WTC11 (cell line): ENCODE measurements at regions not wholly inside any gene's neighbourhood (a gene's known extent, or its start where the extent isn't known, plus 50 kb on each side); places are given as distances from the start of the nearest gene placed in this dataset.

Experiments
- AFF4 ChIP-seq: sonication (generic); formaldehyde crosslinking; IDR thresholded peaks from 2 replicates; pipeline ENCODE4 v1.8.1; 2023; ENCODE audit warnings: mild to moderate bottlenecking, missing genetic modification reagents, borderline replicate concordance
- ATF3 ChIP-seq: sonication (generic); formaldehyde crosslinking; conservative IDR thresholded peaks from 2 replicates; pipeline ENCODE4 v1.8.1; 2022; ENCODE audit warnings: mild to moderate bottlenecking, missing genetic modification reagents
- CREB1 ChIP-seq: sonication (generic); formaldehyde crosslinking; IDR thresholded peaks from 2 replicates; pipeline ENCODE4 v1.8.0; 2023; ENCODE audit warnings: mild to moderate bottlenecking, missing genetic modification reagents
- CTCF ChIP-seq: fragments of 200-600 bp; IDR thresholded peaks from 2 replicates; pipeline ENCODE4 v1.8.0; 2022; ENCODE audit warnings: antibody characterized with exemption
- E2F1 ChIP-seq: sonication (generic); formaldehyde crosslinking; IDR thresholded peaks from 2 replicates; pipeline ENCODE4 v1.8.0; 2022; ENCODE audit warnings: mild to moderate bottlenecking, missing genetic modification reagents
- ESRRA ChIP-seq: sonication (generic); formaldehyde crosslinking; IDR thresholded peaks from 2 replicates; pipeline ENCODE4 v1.8.1; 2022; ENCODE audit warnings: mild to moderate bottlenecking, missing genetic modification reagents, borderline replicate concordance
- MXD4 ChIP-seq: fragments of 250-450 bp; sonication (Bioruptor Pico); IDR thresholded peaks from 2 replicates; pipeline ENCODE4 v1.8.0; 2021; ENCODE audit warnings: mild to moderate bottlenecking, moderate library complexity, borderline replicate concordance
- TP53 ChIP-seq: sonication (generic); formaldehyde crosslinking; IDR thresholded peaks from 2 replicates; pipeline ENCODE4 v1.8.1; 2023; ENCODE audit warnings: mild to moderate bottlenecking, missing genetic modification reagents
- USF2 ChIP-seq: sonication (generic); formaldehyde crosslinking; IDR thresholded peaks from 2 replicates; pipeline ENCODE4 v1.8.1; 2023; ENCODE audit warnings: mild to moderate bottlenecking, missing genetic modification reagents, moderate library complexity

- TF ChIP-seq E2F1 = no peak
- no peak for TF ChIP-seq MXD4 (CRISPR knock-in tag)
- no peak for TF ChIP-seq CTCF
- no peak for TF ChIP-seq AFF4
- TF ChIP-seq ESRRA (CRISPR knock-in tag) = no peak
- TF ChIP-seq ATF3 (CRISPR knock-in tag) = no peak
- TF ChIP-seq TP53 (CRISPR knock-in tag) = no peak
- TF ChIP-seq USF2 (CRISPR knock-in tag) = no peak
- no peak for TF ChIP-seq CREB1
Observed at GRCh38 chr5:24080046-24080445, 564.7 kb downstream of the CDH10 start.
